Renal cortical epithelial cell (primary cell): ENCODE measurements at regions not wholly inside any gene's neighbourhood (a gene's known extent, or its start where the extent isn't known, plus 50 kb on each side); places are given as distances from the start of the nearest gene placed in this dataset.

ENCODE experiments used
- DNase-seq: peaks from one replicate; pipeline ENCODE4 v3.0.0-alpha.2; 2011; ENCODE audit warnings: low read depth

DNA sequence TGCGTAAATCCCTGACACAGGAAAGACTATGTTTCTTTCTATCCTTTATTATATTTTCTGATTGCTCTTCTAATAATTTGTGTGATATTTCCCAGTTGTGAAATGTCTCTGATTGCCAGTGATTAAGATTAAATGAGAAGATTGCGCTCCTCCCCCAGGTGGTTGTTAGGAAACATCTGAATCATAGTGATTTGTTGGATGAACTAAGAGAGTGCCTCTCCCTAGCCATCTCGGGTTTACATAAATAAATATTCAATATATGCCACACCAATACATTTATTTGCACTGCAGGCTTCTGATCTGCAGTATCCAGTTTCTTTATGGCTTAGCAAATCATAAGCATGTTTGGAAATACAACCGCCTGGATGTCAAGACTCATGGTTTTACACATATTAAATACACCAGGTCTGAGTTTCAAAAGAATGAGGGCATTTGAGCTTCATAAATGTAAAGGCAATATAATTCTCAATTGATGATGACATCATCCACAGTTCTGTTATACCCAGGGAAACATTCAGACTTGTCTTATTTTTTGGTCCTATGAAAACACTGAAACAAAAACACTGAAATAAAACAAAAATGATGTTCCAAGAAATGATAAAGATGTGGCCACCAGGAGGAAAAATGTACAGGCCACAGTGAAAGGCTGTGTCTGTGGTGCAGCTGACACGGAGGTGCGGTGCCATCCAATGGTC, 826.7 kb upstream of the ACVR2A start:
- no peak for DNase-seq

GRCh38 chr2:147016181-147016580, 828.6 kb upstream of the ACVR2A start:
- no peak for DNase-seq

DNA sequence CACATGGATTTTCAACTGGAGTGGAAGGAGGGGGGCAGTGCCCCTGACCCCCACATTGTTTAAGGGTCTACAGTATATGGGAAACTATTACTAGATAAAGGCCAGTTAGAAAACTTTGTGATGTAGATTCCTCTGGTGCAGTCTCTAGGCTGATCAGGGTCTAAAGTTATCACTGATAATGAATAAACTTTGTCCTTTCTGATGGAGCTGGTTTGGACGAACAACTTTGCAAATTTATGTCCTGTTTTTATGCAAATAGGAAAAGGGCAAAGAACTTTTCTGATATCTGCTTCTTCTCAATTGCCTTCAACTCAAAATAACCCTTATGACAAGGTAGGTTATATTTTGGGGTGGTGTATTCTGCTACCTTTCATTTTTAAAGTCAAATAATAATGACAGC, 829.2 kb upstream of the ACVR2A start:
- no peak for DNase-seq

DNA sequence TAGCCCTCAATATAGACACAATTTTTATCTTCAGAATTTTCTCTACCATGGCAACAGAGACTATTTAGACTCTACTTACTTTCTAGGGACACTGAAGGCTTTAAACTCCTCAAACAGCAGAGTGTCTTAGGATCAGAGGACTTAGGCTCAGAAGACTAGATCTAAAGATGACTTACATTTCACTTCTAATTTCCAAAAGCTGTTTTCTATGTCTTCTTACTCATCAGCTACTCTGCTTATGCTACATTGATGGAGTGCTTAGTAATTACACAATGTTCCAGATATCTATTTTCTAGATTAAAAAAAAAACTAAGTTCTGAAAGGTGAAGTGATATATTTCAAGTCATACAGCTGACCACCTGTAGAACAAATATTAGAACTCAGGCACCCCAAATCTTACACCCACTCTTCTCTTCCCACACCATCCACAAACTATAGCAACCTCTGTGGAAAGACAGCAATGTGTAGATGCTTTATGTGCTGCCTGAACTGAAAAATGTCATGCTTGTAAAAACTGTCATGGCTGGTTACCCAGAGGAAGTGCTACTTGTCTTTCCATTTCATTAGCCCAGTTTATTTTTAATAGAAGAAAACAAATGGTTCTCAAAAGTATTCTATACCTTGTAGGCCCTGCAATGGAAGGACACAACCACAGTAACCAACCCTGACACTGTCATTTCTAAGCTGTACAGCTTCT, 831.0 kb upstream of the ACVR2A start:
- no peak for DNase-seq

GRCh38 chr2:147008481-147008880, 836.3 kb upstream of the ACVR2A start:
- no peak for DNase-seq

DNA sequence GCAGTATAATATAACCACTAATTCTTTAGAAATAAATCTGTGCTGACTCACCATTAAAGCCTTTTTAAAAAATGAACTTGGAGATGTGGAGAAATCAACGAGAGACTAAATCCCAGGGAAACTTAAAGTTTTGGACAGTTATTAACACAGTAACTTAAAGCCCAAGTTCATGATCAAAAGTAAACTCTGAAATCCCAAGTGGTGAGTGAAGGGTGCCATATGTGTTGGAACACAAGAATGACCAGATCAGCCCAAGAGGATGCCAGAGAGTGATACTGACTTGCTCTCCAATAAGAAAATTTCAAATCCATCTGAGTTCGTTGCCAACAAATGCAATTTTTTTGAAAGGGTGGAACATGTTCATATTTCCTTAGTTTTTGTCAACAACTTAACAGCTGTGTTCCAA, 838.1 kb upstream of the ACVR2A start:
- no peak for DNase-seq

GRCh38 chr2:147003081-147003480, 841.7 kb upstream of the ACVR2A start:
- no peak for DNase-seq

DNA sequence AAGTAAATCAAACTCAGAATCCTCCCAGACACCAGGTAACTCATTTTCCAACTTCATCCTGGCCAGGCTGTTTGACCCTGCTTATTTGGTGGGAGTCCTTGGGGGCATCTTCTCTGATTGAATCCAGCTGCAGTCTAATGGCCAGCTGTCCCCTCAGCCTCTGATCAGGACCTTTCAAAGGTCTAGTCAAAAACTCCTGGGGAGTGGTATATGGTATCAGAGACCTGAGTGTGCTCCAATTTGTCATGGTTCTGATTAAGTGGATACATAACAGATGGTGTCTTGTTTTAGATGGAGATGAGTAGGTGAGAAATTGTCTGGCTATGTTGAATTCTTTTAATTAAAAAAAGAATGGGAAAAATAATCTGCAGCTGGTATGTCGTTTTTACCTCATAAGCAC, 842.6 kb upstream of the ACVR2A start:
- no peak for DNase-seq

- DNase-seq, result no peak
Measured at GRCh38 chr2:147001061-147001460, 843.8 kb upstream of the ACVR2A start.

DNA sequence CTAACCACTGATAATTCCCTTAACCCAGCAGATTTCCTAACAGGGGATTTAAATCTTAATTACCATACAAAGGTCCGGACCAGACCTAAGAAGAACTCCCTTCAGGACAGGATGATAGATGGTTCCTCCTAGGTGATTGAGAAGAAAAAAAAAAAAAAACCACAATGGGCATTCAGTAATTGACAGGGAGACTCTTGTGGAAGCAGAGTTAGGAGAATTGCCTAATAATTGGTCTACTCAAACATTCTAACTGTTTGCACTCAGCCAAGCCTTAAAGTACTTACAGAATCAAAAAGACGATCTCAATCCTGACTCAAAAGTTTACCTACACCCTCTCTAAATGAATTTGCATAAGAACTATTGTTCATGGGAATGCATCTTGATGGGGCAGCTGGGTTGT, 844.7 kb upstream of the ACVR2A start:
- DNase-seq, result peak; percentile 80

- no peak for DNase-seq
Measured at GRCh38 chr2:146997945-146998344, 846.9 kb upstream of the ACVR2A start.

DNA sequence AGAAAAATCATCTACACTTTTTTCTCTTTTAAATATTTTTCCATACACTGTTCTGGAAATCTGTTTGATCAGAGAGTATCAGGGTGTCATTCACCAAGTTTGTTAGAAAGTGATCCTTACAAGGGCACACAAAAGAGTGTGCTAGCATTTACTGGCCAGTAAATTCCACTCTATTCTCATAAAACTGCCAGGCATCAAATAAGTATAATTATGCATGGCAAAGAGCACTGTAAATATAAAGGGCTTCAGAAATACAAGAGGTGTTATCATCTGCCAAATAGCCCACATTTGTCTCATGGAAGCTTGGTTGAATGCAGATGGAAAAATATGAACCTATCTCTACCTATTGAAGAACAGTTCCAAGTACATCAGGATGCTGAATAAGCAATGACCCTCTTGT, 847.3 kb upstream of the ACVR2A start:
- no peak for DNase-seq

DNA sequence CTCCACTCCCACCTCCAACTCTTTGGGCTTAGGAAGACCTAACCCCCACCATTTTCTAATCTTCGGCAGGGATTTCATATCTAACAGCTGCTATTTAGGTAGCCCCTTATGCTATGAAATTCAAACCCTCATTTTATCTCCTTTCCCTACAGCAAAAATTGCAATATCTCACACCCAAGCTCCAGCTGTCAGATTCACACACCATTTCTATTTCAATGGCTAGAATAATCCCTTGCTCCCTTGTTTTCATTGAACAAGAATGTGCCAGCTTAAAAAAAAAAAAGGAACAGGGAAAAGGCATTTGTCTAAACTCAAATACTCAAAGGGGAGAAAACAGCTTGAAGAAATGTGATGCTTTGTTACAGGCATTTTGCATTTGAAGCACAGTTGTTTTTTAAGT, 850.6 kb upstream of the ACVR2A start:
- DNase-seq, result no peak

GRCh38 chr2:146992466-146992865, 852.4 kb upstream of the ACVR2A start:
- no peak for DNase-seq

DNA sequence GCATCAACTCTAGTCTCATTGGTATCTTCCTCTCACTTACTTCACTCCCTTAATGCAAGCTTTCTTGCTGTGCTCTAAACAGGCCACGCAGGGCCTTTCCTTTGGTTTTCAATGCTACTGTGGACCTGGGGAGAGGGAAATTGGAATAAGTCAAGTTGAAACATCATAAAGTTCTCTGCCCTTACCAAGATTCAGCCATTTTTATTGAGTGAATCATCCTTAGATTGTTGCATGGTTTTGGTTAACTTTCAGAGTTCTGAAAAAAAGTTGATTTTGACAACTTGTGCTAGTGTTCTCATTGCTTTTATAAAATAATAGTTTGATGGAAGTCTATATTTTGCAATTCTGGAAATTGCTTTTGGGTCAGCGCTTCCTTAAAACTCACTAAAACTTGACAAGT, 852.8 kb upstream of the ACVR2A start:
- no peak for DNase-seq

- no peak for DNase-seq
Measured at GRCh38 chr2:146990311-146991054, 854.3 kb upstream of the ACVR2A start.

DNA sequence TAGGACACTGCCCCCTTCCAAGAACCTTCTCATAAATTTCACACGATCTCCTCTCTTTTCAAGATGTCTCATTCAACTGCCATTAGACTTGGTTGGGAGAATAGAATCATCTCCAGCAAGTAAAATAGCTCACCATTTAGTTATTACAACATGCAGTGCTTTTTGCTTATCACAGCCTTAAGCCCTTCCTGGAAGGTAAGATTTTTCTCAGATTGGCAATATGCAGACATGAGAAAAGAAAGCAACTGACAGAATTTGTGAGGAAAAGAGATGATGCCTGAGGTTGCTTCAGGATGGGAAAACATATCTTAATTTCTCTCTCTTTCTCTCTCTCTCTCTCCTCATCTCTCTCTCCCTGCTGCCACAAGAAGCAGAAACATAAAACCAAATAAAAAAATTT, 855.1 kb upstream of the ACVR2A start:
- DNase-seq, result no peak

- DNase-seq, result no peak
Measured at GRCh38 chr2:146987996-146988395, 856.8 kb upstream of the ACVR2A start.

DNA sequence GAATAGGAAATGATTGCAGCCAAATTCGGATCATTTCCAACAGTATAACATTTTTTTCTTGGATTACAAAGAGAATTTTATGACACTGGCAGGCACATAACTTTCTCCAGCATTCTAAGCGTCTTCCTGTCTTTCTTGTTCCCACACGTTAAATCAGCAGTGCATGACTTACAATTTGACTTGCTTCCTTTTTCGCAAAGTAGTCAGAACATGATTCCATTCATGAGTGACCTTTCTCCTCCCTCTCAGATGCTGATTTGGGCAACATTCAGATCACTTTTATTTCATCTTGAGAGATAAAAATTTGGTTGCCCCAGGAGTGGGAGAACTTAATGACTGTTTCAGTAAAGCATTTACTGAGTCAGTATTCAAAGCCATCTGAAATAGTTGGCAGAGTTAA, 858.7 kb upstream of the ACVR2A start:
- DNase-seq, result peak; percentile 90

GRCh38 chr2:146985753-146986152, 859.1 kb upstream of the ACVR2A start:
- no peak for DNase-seq

GRCh38 chr2:146984014-146984413, 860.8 kb upstream of the ACVR2A start:
- DNase-seq, result no peak

- peak; percentile 93 for DNase-seq
Measured at GRCh38 chr2:146982393-146982846, 862.4 kb upstream of the ACVR2A start.

DNA sequence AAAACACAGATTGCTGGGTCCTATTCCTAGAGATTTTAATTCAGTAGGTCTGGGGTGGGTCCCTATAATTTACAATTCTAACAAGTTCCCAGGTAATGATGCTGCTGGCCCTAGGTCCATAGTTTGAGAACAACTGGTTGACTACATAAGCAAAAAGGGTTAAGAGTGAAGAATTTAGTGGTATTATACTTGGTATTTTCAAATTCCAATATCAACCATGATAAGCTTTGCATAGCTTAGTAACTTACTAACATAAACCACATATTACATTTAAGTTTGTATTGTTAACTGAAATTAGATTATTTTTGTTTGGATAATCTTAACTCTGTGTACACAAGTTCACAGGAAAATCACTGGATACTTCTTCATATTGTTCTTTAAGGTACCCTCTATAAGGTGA, 862.9 kb upstream of the ACVR2A start:
- peak; percentile 62 for DNase-seq
